Activated B cell treated with CpG ODN at 0.5 μM for 24 hours (primary cell): ENCODE measurements at regions not wholly inside any gene's neighbourhood (a gene's known extent, or its start where the extent isn't known, plus 50 kb on each side); places are given as distances from the start of the nearest gene placed in this dataset.
"Not testable (repeated sequence)": the region's sequence is repeated elsewhere in the genome, so short reads cannot be mapped to it uniquely, and the experiment has no call there.

Experiments
- ATAC-seq: fragments of 200-7000 bp; cut with Tn5 transposase; one replicate; pipeline ENCODE4 v1.10.0; 2021; ENCODE audit warnings: low read depth, mild to moderate bottlenecking, moderate library complexity
- CTCF ChIA-PET: fragments of 350-600 bp; sonication (Branson Sonifier 250); formaldehyde crosslinking; loops from one replicate; lab custom pipeline; 2021; ENCODE audit warnings: antibody characterized with exemption; lab: Charles Lee
- POLR2A ChIA-PET: fragments of 350-600 bp; sonication (Branson Sonifier 250); formaldehyde crosslinking; loops from one replicate; lab custom pipeline; 2021; ENCODE audit warnings: antibody characterized with exemption; lab: Charles Lee
- DNase-seq: peaks from one replicate; pipeline ENCODE4 v3.0.0; 2022
- H3K27ac Mint-ChIP-seq: one replicate; pipeline ENCODE4 v1.8.0; 2020; ENCODE audit warnings: mixed read lengths
- H3K27me3 Mint-ChIP-seq: one replicate; pipeline ENCODE4 v1.8.0; 2021; ENCODE audit warnings: mixed read lengths
- H3K36me3 Mint-ChIP-seq: one replicate; pipeline ENCODE4 v1.8.0; 2021; ENCODE audit warnings: low read depth, mixed read lengths
- H3K4me1 Mint-ChIP-seq: one replicate; pipeline ENCODE4 v1.8.0; 2021; ENCODE audit warnings: mixed read lengths
- H3K4me3 Mint-ChIP-seq: one replicate; pipeline ENCODE4 v1.8.0; 2020; ENCODE audit warnings: mild to moderate bottlenecking, mixed read lengths
- H3K9me3 Mint-ChIP-seq: one replicate; pipeline ENCODE4 v1.8.0; 2020; ENCODE audit warnings: mixed read lengths
- CTCF ChIP-seq: fragments of 200-600 bp; IDR thresholded peaks from one replicate; pipeline ENCODE4 v1.8.0; 2022; ENCODE audit warnings: antibody characterized with exemption, mild to moderate bottlenecking
- intact Hi-C: fragments of 100-400 bp; cut with micrococcal nuclease; formaldehyde crosslinking; loops from one replicate; pipeline ENCODE4 v1.15.1; 2024

- intact Hi-C loops = no loop called here
- Mint-ChIP-seq H3K4me3 (no peak overlapping the region), H3K9me3 (peaks cover 2% of the 10 kb centered on the region), H3K27me3 (no peaks in the 10 kb centered on the region), H3K4me1 (no peaks in the 10 kb centered on the region), H3K27ac (no peak overlapping the region), H3K36me3 (no peaks in the 10 kb centered on the region)
- DNase-seq (no peak), ATAC-seq (no peak)
- CTCF ChIA-PET = no interaction called here
- POLR2A ChIA-PET = no interaction called here
- no peak for TF ChIP-seq CTCF
Measured at GRCh38 chr5:85375525-85375924, 990.8 kb upstream of the EDIL3 start.

- Mint-ChIP-seq H3K4me1 (no peaks in the 10 kb centered on the region), H3K9me3 (peaks cover 6% of the 10 kb centered on the region), H3K4me3 (no peak overlapping the region), H3K27ac (no peak overlapping the region), H3K36me3 (no peaks in the 10 kb centered on the region), H3K27me3 (no peaks in the 10 kb centered on the region)
- no peak for DNase-seq
- POLR2A ChIA-PET = no interaction called here
- intact Hi-C loops = no loop called here
- no peak for TF ChIP-seq CTCF
- no peak for ATAC-seq
- CTCF ChIA-PET = no interaction called here
Measured at GRCh38 chr5:85388770-85389169, 1004.1 kb upstream of the EDIL3 start.

GRCh38 chr5:85392309-85392708 lies 1007.6 kb upstream of the EDIL3 start:
- ATAC-seq, H3K4me1 Mint-ChIP-seq, DNase-seq, H3K36me3 Mint-ChIP-seq, POLR2A ChIA-PET, intact Hi-C loops, H3K27ac Mint-ChIP-seq, H3K27me3 Mint-ChIP-seq, H3K9me3 Mint-ChIP-seq, H3K4me3 Mint-ChIP-seq, CTCF ChIA-PET: not testable (repeated sequence)

- H3K36me3 Mint-ChIP-seq = no peaks in the 10 kb centered on the region
- H3K9me3 Mint-ChIP-seq = no peaks in the 10 kb centered on the region
- no peak for DNase-seq
- no peak overlapping the region for H3K4me3 Mint-ChIP-seq
- intact Hi-C loops = no loop called here
- no peak overlapping the region for H3K27ac Mint-ChIP-seq
- TF ChIP-seq CTCF = no peak
- H3K27me3 Mint-ChIP-seq = no peaks in the 10 kb centered on the region
- POLR2A ChIA-PET = no interaction called here
- CTCF ChIA-PET = no interaction called here
- H3K4me1 Mint-ChIP-seq = no peaks in the 10 kb centered on the region
- no peak for ATAC-seq
Measured at GRCh38 chr5:85395526-85395925, 1010.8 kb upstream of the EDIL3 start.

GRCh38 chr5:85397451-85397850 lies 1012.8 kb upstream of the EDIL3 start:
- ChIA-PET POLR2A (no interaction called here), CTCF (no interaction called here)
- no peak for TF ChIP-seq CTCF
- Mint-ChIP-seq H3K36me3 (no peaks in the 10 kb centered on the region), H3K27ac (no peak overlapping the region), H3K9me3 (no peaks in the 10 kb centered on the region), H3K4me3 (no peak overlapping the region), H3K27me3 (no peaks in the 10 kb centered on the region), H3K4me1 (no peaks in the 10 kb centered on the region)
- no peak for ATAC-seq
- DNase-seq = no peak
- intact Hi-C loops = no loop called here

- Mint-ChIP-seq H3K27ac (no peak overlapping the region), H3K36me3 (no peaks in the 10 kb centered on the region), H3K9me3 (peaks cover 11% of the 10 kb centered on the region), H3K4me3 (no peak overlapping the region), H3K27me3 (no peaks in the 10 kb centered on the region), H3K4me1 (no peaks in the 10 kb centered on the region)
- POLR2A ChIA-PET = no interaction called here
- CTCF ChIA-PET = no interaction called here
- DNase-seq (no peak), ATAC-seq (no peak)
- no peak for TF ChIP-seq CTCF
- intact Hi-C loops = no loop called here
Measured at GRCh38 chr5:85428426-85428934, 1043.8 kb upstream of the EDIL3 start.

- H3K27me3 Mint-ChIP-seq, H3K4me3 Mint-ChIP-seq, H3K27ac Mint-ChIP-seq, ATAC-seq, H3K36me3 Mint-ChIP-seq, POLR2A ChIA-PET, intact Hi-C loops, H3K4me1 Mint-ChIP-seq, DNase-seq, CTCF ChIA-PET: not testable (repeated sequence)
- H3K9me3 Mint-ChIP-seq = peaks cover 19% of the 10 kb centered on the region
Measured at GRCh38 chr5:85431726-85432125, 1047.0 kb upstream of the EDIL3 start.
